Activated CD8-positive, alpha-beta T cell treated with anti-CD3 and anti-CD28 coated beads for 36 hours (primary cell): ENCODE measurements at regions not wholly inside any gene's neighbourhood (a gene's known extent, or its start where the extent isn't known, plus 50 kb on each side); places are given as distances from the start of the nearest gene placed in this dataset.

Source experiments
- ATAC-seq: fragments of 200-7000 bp; cut with Tn5 transposase; one replicate; pipeline ENCODE4 v1.10.0; 2021; ENCODE audit warnings: mild to moderate bottlenecking, moderate library complexity
- CTCF ChIA-PET: fragments of 350-600 bp; sonication (Branson Sonifier 250); formaldehyde crosslinking; loops from one replicate; lab custom pipeline; 2021; ENCODE audit warnings: antibody characterized with exemption; lab: Charles Lee
- POLR2A ChIA-PET: fragments of 350-600 bp; sonication (Branson Sonifier 250); formaldehyde crosslinking; loops from one replicate; lab custom pipeline; 2021; ENCODE audit warnings: antibody characterized with exemption; lab: Charles Lee
- DNase-seq: peaks from one replicate; pipeline ENCODE4 v3.0.0-alpha.2; 2020
- H3K27ac Mint-ChIP-seq: one replicate; pipeline ENCODE4 v1.8.0; 2021; ENCODE audit warnings: mild to moderate bottlenecking, mixed read lengths
- H3K27me3 Mint-ChIP-seq: one replicate; pipeline ENCODE4 v1.8.0; 2021; ENCODE audit warnings: mixed read lengths
- H3K36me3 Mint-ChIP-seq: one replicate; pipeline ENCODE4 v1.8.0; 2021; ENCODE audit warnings: low read depth, mixed read lengths
- H3K4me1 Mint-ChIP-seq: one replicate; pipeline ENCODE4 v1.8.0; 2021; ENCODE audit warnings: low read depth, mixed read lengths
- H3K4me3 Mint-ChIP-seq: one replicate; pipeline ENCODE4 v1.8.0; 2021; ENCODE audit warnings: mild to moderate bottlenecking, moderate library complexity, mixed read lengths
- H3K9me3 Mint-ChIP-seq: one replicate; pipeline ENCODE4 v1.8.0; 2021; ENCODE audit warnings: mixed read lengths
- intact Hi-C: fragments of 100-400 bp; cut with micrococcal nuclease; formaldehyde crosslinking; loops from one replicate; pipeline ENCODE4 v1.10.0; 2022
- TF ChIP-seq, protein P1 (sequence below): fragments of 200-600 bp; IDR thresholded peaks from one replicate; pipeline ENCODE4 v1.8.0; 2022; ENCODE audit warnings: antibody characterized with exemption, mild to moderate bottlenecking

- DNase-seq = no peak
- intact Hi-C loops = no loop called here
- no peak overlapping the region for H3K4me3 Mint-ChIP-seq
- no peaks in the 10 kb centered on the region for H3K4me1 Mint-ChIP-seq
- ATAC-seq = no peak
- no peak overlapping the region for H3K27ac Mint-ChIP-seq
- TF ChIP-seq, protein P1, sequence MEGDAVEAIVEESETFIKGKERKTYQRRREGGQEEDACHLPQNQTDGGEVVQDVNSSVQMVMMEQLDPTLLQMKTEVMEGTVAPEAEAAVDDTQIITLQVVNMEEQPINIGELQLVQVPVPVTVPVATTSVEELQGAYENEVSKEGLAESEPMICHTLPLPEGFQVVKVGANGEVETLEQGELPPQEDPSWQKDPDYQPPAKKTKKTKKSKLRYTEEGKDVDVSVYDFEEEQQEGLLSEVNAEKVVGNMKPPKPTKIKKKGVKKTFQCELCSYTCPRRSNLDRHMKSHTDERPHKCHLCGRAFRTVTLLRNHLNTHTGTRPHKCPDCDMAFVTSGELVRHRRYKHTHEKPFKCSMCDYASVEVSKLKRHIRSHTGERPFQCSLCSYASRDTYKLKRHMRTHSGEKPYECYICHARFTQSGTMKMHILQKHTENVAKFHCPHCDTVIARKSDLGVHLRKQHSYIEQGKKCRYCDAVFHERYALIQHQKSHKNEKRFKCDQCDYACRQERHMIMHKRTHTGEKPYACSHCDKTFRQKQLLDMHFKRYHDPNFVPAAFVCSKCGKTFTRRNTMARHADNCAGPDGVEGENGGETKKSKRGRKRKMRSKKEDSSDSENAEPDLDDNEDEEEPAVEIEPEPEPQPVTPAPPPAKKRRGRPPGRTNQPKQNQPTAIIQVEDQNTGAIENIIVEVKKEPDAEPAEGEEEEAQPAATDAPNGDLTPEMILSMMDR = no peak
- ChIA-PET POLR2A (no interaction called here), CTCF (no interaction called here)
- H3K36me3 Mint-ChIP-seq = no peaks in the 10 kb centered on the region
- H3K9me3 Mint-ChIP-seq = peaks cover 24% of the 10 kb centered on the region
- peaks cover 2% of the 10 kb centered on the region for H3K27me3 Mint-ChIP-seq
Measured at GRCh38 chr1:232204269-232204668, 425.7 kb downstream of the SIPA1L2 start.

DNA sequence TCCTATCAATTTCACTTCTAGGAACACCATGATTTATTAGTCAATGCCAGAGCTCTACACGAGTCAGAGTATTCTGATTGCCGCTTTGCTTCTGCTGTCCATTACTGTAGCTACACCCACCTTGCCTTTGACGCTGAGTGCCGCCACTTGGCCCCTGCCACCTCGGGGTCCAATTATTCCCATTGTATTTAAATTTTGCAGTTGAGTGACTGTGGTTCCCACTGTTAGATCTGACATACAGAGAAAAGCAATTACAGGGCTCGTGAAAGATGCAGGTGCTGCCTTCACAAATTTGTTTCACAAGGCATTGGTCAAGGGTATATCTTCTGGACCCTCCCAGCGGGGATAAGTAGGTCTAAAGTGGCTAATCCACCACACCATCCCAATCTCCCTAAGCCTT, 428.9 kb downstream of the SIPA1L2 start:
- peaks cover 2% of the 10 kb centered on the region for H3K27me3 Mint-ChIP-seq
- intact Hi-C loops = no loop called here
- no peaks in the 10 kb centered on the region for H3K4me1 Mint-ChIP-seq
- DNase-seq (no peak), ATAC-seq (no peak)
- no peak overlapping the region for H3K27ac Mint-ChIP-seq
- peaks cover 24% of the 10 kb centered on the region for H3K9me3 Mint-ChIP-seq
- CTCF ChIA-PET = interaction anchor here (2.1 kb wide), 1 partner anchor 11 kb away, joined by 4 read pairs; no protein-coding TSS in a partner anchor
- POLR2A ChIA-PET = no interaction called here
- H3K4me3 Mint-ChIP-seq = no peak overlapping the region
- no peaks in the 10 kb centered on the region for H3K36me3 Mint-ChIP-seq
- TF ChIP-seq, protein P1 = no peak

- DNase-seq (no peak), ATAC-seq (no peak)
- Mint-ChIP-seq H3K9me3 (peaks cover 5% of the 10 kb centered on the region), H3K27me3 (peaks cover 3% of the 10 kb centered on the region), H3K4me3 (no peak overlapping the region), H3K36me3 (no peaks in the 10 kb centered on the region), H3K27ac (no peak overlapping the region), H3K4me1 (no peaks in the 10 kb centered on the region)
- TF ChIP-seq, protein P1 = no peak
- intact Hi-C loops = no loop called here
- ChIA-PET POLR2A (no interaction called here), CTCF (no interaction called here)
Measured at GRCh38 chr1:232196042-232196441, 433.9 kb downstream of the SIPA1L2 start.

DNA sequence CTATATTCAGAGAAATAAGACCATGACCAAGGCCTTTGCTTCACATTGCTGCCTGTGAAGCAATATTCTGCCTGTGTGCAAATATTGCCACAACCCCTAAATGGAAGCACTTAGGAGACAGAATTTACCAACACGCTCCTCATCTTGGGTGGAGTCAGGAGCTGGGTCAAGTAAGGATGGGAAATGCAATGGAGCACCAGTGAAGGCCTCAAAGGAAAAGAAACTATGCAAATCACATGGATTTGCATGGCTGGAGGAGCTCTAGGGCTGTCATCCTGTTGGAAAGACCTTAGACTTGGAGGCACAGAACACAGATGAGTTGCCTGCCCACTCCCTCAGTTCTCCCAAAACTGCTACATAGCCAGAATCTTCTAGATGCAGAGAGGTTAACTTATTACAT, 435.5 kb downstream of the SIPA1L2 start:
- Mint-ChIP-seq H3K4me3 (no peak overlapping the region), H3K27ac (no peak overlapping the region), H3K27me3 (peaks cover 3% of the 10 kb centered on the region), H3K9me3 (no peaks in the 10 kb centered on the region), H3K4me1 (no peaks in the 10 kb centered on the region), H3K36me3 (no peaks in the 10 kb centered on the region)
- ChIA-PET POLR2A (no interaction called here), CTCF (interaction anchor here (0.6 kb wide), 1 partner anchor 440 kb away, joined by 3 read pairs; no protein-coding TSS in a partner anchor)
- DNase-seq = no peak
- TF ChIP-seq, protein P1 = no peak
- intact Hi-C loops = no loop called here
- ATAC-seq = no peak

DNA sequence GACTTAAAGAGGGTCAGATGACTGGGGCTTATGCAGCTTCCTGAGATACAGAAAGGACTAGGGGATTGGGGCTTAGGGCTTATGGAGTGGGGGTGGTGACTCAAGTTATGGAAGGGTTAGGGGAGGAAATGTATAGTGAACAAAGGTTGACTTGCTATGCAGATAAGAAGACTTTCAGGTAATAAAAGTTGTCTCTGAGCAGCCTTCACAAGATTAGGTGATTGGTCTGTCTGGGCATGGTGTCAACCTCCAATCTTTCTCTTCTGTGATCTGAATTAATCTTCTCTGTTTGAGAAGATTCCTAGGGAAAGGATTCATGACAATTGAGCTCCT, 436.5 kb downstream of the SIPA1L2 start:
- no peaks in the 10 kb centered on the region for H3K36me3 Mint-ChIP-seq
- CTCF ChIA-PET = no interaction called here
- intact Hi-C loops = no loop called here

More for the DNA sequence above, 436.5 kb downstream of the SIPA1L2 start:
- POLR2A ChIA-PET = no interaction called here
- H3K4me3 Mint-ChIP-seq = no peak overlapping the region
- TF ChIP-seq, protein P1 = no peak
- no peak overlapping the region for H3K27ac Mint-ChIP-seq
- ATAC-seq (no peak), DNase-seq (no peak)
- no peaks in the 10 kb centered on the region for H3K9me3 Mint-ChIP-seq
- no peaks in the 10 kb centered on the region for H3K4me1 Mint-ChIP-seq
- H3K27me3 Mint-ChIP-seq = peaks cover 3% of the 10 kb centered on the region
